IMR-90 (cell line): ENCODE measurements at regions not wholly inside any gene's neighbourhood (a gene's known extent, or its start where the extent isn't known, plus 50 kb on each side); places are given as distances from the start of the nearest gene placed in this dataset.

Source experiments
- ATAC-seq: fragments of 200-7000 bp; cut with Tn5 transposase; 2 replicates; pipeline ENCODE4 v1.9.1; 2020; ENCODE audit warnings: low read depth, mild to moderate bottlenecking, moderate library complexity
- BruUV-seq: library from RNA; stranded (reverse); fragments of 400-500 nt; replicated peaks from 2 replicates; lab custom pipeline; 2021; lab: Mats Ljungman, UMichigan
- CTCF ChIA-PET: fragments of 300-600 bp; formaldehyde crosslinking; extraction: SDS; loops from one replicate; lab custom pipeline; 2021; ENCODE audit warnings: antibody characterized with exemption; lab: Yijun Ruan, JAX
- POLR2A ChIA-PET: fragments of 300-600 bp; sonication (Branson Sonifier 250); formaldehyde crosslinking; loops from one replicate; lab custom pipeline; 2022; ENCODE audit warnings: antibody characterized with exemption; ENCODE audit not compliant: unreplicated experiment; lab: Charles Lee
- DNase-seq: peaks from one replicate; pipeline ENCODE4 v3.0.0; 2013
- H2AFZ ChIP-seq: replicated peaks from 2 replicates; pipeline ENCODE3; 2013; ENCODE audit warnings: low read length, mild to moderate bottlenecking; ENCODE audit not compliant: poor library complexity
- H2AK5ac ChIP-seq: 2 replicates; pipeline ENCODE4 v1.6.1; 2013; ENCODE audit warnings: low read depth, low read length, inconsistent platforms
- H2AK9ac ChIP-seq: replicated peaks from 2 replicates; pipeline ENCODE3; 2013; ENCODE audit warnings: mild to moderate bottlenecking, low read depth, low read length, moderate library complexity; ENCODE audit not compliant: poor library complexity
- H2BK120ac ChIP-seq: 2 replicates; pipeline ENCODE4 v1.6.1; 2013; ENCODE audit warnings: low read depth, low read length, inconsistent platforms
- H2BK15ac ChIP-seq: 3 replicates; pipeline ENCODE4 v1.6.1; 2013; ENCODE audit warnings: low read depth, low read length, inconsistent platforms
- H2BK20ac ChIP-seq: 2 replicates; pipeline ENCODE4 v1.6.1; 2013; ENCODE audit warnings: low read depth, mild to moderate bottlenecking, inconsistent platforms, low read length, moderate library complexity
- H2BK5ac ChIP-seq: 2 replicates; pipeline ENCODE4 v1.6.1; 2013; ENCODE audit warnings: mild to moderate bottlenecking, low read depth, low read length, inconsistent platforms; ENCODE audit not compliant: poor library complexity, severe bottlenecking
- H3K14ac ChIP-seq: replicated peaks from 2 replicates; pipeline ENCODE4 v1.6.1; 2013; ENCODE audit warnings: low read depth, low read length, inconsistent platforms
- H3K18ac ChIP-seq: 2 replicates; pipeline ENCODE4 v1.6.1; 2013; ENCODE audit warnings: low read depth, low read length, control low read depth
- H3K23ac ChIP-seq: 2 replicates; pipeline ENCODE4 v1.6.1; 2013; ENCODE audit warnings: low read depth, low read length, inconsistent platforms
- H3K27ac ChIP-seq: 2 replicates; pipeline ENCODE4 v1.5.1; 2013; ENCODE audit warnings: mild to moderate bottlenecking, control low read depth, low read length; ENCODE audit not compliant: insufficient read depth
- H3K27me3 ChIP-seq: 2 replicates; pipeline ENCODE4 v1.6.1; 2013; ENCODE audit warnings: low read length; ENCODE audit not compliant: control insufficient read depth, insufficient read depth
- H3K36me3 ChIP-seq: 2 replicates; pipeline ENCODE4 v1.6.1; 2013; ENCODE audit warnings: low read length, mixed read lengths; ENCODE audit not compliant: control insufficient read depth, insufficient read depth
- H3K4ac ChIP-seq: 2 replicates; pipeline ENCODE4 v1.6.1; 2013; ENCODE audit warnings: low read depth, low read length, inconsistent platforms
- H3K4me1 ChIP-seq: 2 replicates; pipeline ENCODE4 v1.6.1; 2013; ENCODE audit warnings: low read length, mixed read lengths; ENCODE audit not compliant: control insufficient read depth, insufficient read depth
- H3K4me2 ChIP-seq: 2 replicates; pipeline ENCODE4 v1.6.1; 2013; ENCODE audit warnings: low read depth, mild to moderate bottlenecking, control low read depth, low read length, moderate library complexity
- H3K4me3 ChIP-seq: 2 replicates; pipeline ENCODE4 v1.5.1; 2013; ENCODE audit warnings: low read depth, mild to moderate bottlenecking, control low read depth, low read length, moderate library complexity; ENCODE audit not compliant: insufficient read depth
- H3K56ac ChIP-seq: 2 replicates; pipeline ENCODE4 v1.6.1; 2013; ENCODE audit warnings: low read length, inconsistent platforms; ENCODE audit not compliant: insufficient read depth; ENCODE audit errors: extremely low read depth
- H3K79me1 ChIP-seq, 2 experiments: 2 replicates each; pipeline ENCODE4 v1.6.1; 2013; ENCODE audit warnings: low read length in 2 of 2, inconsistent platforms in 1 of 2, low read depth in 1 of 2
- H3K9ac ChIP-seq: 2 replicates; pipeline ENCODE4 v1.6.1; 2013; ENCODE audit warnings: low read depth, low read length, control low read depth
- H3K9me1 ChIP-seq: 2 replicates; pipeline ENCODE4 v1.6.1; 2013; ENCODE audit warnings: low read length, inconsistent platforms; ENCODE audit not compliant: insufficient read depth
- H3K9me3 ChIP-seq: 2 replicates; pipeline ENCODE4 v1.6.1; 2013; ENCODE audit warnings: low read length; ENCODE audit not compliant: control insufficient read depth, insufficient read depth
- H4K20me1 ChIP-seq: 2 replicates; pipeline ENCODE4 v1.6.1; 2013; ENCODE audit warnings: low read length, inconsistent platforms; ENCODE audit not compliant: insufficient read depth
- H4K5ac ChIP-seq: 2 replicates; pipeline ENCODE4 v1.6.1; 2013; ENCODE audit warnings: mild to moderate bottlenecking, low read depth, low read length, control low read depth
- H4K8ac ChIP-seq, 2 experiments: 2 replicates each; pipeline ENCODE4 v1.6.1; 2013; ENCODE audit warnings: low read depth in 2 of 2, low read length in 2 of 2, control low read depth in 1 of 2, inconsistent platforms in 1 of 2
- H4K91ac ChIP-seq: 2 replicates; pipeline ENCODE4 v1.6.1; 2013; ENCODE audit warnings: low read depth, low read length, inconsistent platforms; ENCODE audit not compliant: insufficient read depth
- CEBPB ChIP-seq: IDR thresholded peaks from 2 replicates; pipeline ENCODE4 v1.6.1; 2012; ENCODE audit warnings: low read depth, low read length, improper control_type of control experiment
- FOS ChIP-seq: fragments of 150-350 bp; IDR thresholded peaks from 2 replicates; pipeline ENCODE4 v1.6.1; 2016; ENCODE audit warnings: low read depth, low read length
- MAFK ChIP-seq: IDR thresholded peaks from 2 replicates; pipeline ENCODE4 v1.6.1; 2012; ENCODE audit warnings: low read depth, low read length, improper control_type of control experiment
- MAZ ChIP-seq: IDR thresholded peaks from 2 replicates; pipeline ENCODE4 v1.6.1; 2012; ENCODE audit warnings: low read depth, mild to moderate bottlenecking, low read length, improper control_type of control experiment, moderate library complexity, borderline replicate concordance
- MXI1 ChIP-seq: IDR thresholded peaks from 2 replicates; pipeline ENCODE4 v1.6.1; 2012; ENCODE audit warnings: low read depth, mild to moderate bottlenecking, low read length, moderate library complexity, borderline replicate concordance
- NFE2L2 ChIP-seq: fragments of 150-350 bp; IDR thresholded peaks from 2 replicates; pipeline ENCODE4 v1.6.1; 2016; ENCODE audit warnings: low read depth, mild to moderate bottlenecking, low read length
- POLR2A ChIP-seq: IDR thresholded peaks from 2 replicates; pipeline ENCODE4 v1.6.1; 2012; ENCODE audit warnings: mild to moderate bottlenecking, low read depth, low read length
- RAD21 ChIP-seq: IDR thresholded peaks from 2 replicates; pipeline ENCODE4 v1.6.1; 2012; ENCODE audit warnings: low read length, improper control_type of control experiment
- RCOR1 ChIP-seq: IDR thresholded peaks from 2 replicates; pipeline ENCODE4 v1.6.1; 2012; ENCODE audit warnings: mild to moderate bottlenecking, low read length, improper control_type of control experiment; ENCODE audit not compliant: insufficient replicate concordance
- RFX5 ChIP-seq: IDR thresholded peaks from 2 replicates; pipeline ENCODE4 v1.8.0; 2012; ENCODE audit warnings: low read depth, mild to moderate bottlenecking, low read length, moderate library complexity
- WGBS, 2 experiments: methylation state at CpG; one replicate each; pipeline versions ENCODE4 v1.1.5 to v1.1.7; 2013; ENCODE audit warnings: missing lambda C conversion rate in 2 of 2; ENCODE audit not compliant: insufficient read length in 1 of 2; ENCODE audit errors: extremely low coverage in 2 of 2; 5-methylcytosine and 5-hydroxymethylcytosine counted together
- dilution Hi-C: fragments of 300-500 bp; cut with HindIII; formaldehyde crosslinking; loops from one replicate; pipeline ENCODE4 v1.14.3; 2018; ENCODE audit warnings: low sequenced_read_pairs; ENCODE audit not compliant: unreplicated experiment
- in situ Hi-C: fragments of 300-500 bp; cut with MboI; formaldehyde crosslinking; loops from 3 replicates; pipeline ENCODE4 v1.14.3; 2019; ENCODE audit warnings: low sequenced_read_pairs, inconsistent platforms, mixed read lengths
- intact Hi-C: fragments of 100-400 bp; cut with micrococcal nuclease; formaldehyde crosslinking; loops from 2 replicates; pipeline ENCODE4 v1.10.0; 2022
- TF ChIP-seq, protein P1 (sequence below): conservative IDR thresholded peaks from 2 replicates; pipeline ENCODE4 v1.5.1; 2012; ENCODE audit warnings: mild to moderate bottlenecking, low read depth, low read length, improper control_type of control experiment
- TF ChIP-seq, protein P2 (sequence below): fragments of 150-350 bp; IDR thresholded peaks from 2 replicates; pipeline ENCODE4 v1.6.1; 2017; ENCODE audit warnings: mild to moderate bottlenecking, antibody characterized with exemption, low read length, low read depth
- TF ChIP-seq, protein P3 (sequence below): fragments of 150-350 bp; IDR thresholded peaks from 2 replicates; pipeline ENCODE4 v1.6.1; 2016; ENCODE audit warnings: low read depth, mild to moderate bottlenecking, low read length, moderate library complexity, borderline replicate concordance

DNA sequence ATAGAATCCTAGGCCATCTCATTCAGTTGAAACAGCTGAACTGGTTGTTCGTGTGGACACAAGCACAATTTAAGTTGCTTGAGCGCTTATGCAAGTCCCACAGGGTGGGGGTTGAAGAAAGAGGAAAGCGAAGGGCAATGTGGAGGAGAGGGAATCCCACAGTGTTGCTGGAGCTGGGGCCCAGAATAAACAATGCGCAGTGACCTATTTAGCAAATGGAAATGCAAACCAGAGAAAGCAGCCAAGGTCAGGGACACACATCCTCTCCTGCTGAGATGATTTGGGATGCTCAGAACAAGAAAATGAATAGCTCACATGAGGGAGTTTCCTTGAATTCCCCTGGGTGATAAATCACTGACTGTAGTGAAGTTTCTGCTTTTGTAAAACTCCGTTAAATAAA, 838.3 kb downstream of the TLE4 start:
- CTCF ChIA-PET = no interaction called here
- no TSS peak for BruUV-seq
- no peak for ATAC-seq

More for the DNA sequence above, 838.3 kb downstream of the TLE4 start:
- intact Hi-C loops (no loop called here), in situ Hi-C loops (no loop called here), dilution Hi-C loops (no loop called here)
- no peaks in the 10 kb centered on the region for H3K9me3 ChIP-seq
- no peaks in the 10 kb centered on the region for H3K79me1 ChIP-seq
- no peak overlapping the region for H4K91ac ChIP-seq
- no peak for DNase-seq
- H2AFZ ChIP-seq = no peak overlapping the region
- no peak overlapping the region for H3K23ac ChIP-seq
- no peak overlapping the region for H2BK5ac ChIP-seq
- WGBS, 2 experiments = 19% methylated on average over 3 of the region's 5 CpGs; no CpG with 5 or more reads in 1 of the 2 experiments
- no peak overlapping the region for H2AK9ac ChIP-seq
- no peak overlapping the region for H4K5ac ChIP-seq
- TF ChIP-seq RCOR1 (no peak), MXI1 (no peak), CEBPB (no peak), MAZ (no peak), MAFK (no peak), FOS (no peak), NFE2L2 (no peak), POLR2A (no peak), RAD21 (no peak), RFX5 (no peak)
- TF ChIP-seq, protein P1, sequence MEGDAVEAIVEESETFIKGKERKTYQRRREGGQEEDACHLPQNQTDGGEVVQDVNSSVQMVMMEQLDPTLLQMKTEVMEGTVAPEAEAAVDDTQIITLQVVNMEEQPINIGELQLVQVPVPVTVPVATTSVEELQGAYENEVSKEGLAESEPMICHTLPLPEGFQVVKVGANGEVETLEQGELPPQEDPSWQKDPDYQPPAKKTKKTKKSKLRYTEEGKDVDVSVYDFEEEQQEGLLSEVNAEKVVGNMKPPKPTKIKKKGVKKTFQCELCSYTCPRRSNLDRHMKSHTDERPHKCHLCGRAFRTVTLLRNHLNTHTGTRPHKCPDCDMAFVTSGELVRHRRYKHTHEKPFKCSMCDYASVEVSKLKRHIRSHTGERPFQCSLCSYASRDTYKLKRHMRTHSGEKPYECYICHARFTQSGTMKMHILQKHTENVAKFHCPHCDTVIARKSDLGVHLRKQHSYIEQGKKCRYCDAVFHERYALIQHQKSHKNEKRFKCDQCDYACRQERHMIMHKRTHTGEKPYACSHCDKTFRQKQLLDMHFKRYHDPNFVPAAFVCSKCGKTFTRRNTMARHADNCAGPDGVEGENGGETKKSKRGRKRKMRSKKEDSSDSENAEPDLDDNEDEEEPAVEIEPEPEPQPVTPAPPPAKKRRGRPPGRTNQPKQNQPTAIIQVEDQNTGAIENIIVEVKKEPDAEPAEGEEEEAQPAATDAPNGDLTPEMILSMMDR = no peak
- TF ChIP-seq, protein P2, sequence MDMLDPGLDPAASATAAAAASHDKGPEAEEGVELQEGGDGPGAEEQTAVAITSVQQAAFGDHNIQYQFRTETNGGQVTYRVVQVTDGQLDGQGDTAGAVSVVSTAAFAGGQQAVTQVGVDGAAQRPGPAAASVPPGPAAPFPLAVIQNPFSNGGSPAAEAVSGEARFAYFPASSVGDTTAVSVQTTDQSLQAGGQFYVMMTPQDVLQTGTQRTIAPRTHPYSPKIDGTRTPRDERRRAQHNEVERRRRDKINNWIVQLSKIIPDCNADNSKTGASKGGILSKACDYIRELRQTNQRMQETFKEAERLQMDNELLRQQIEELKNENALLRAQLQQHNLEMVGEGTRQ = no peak
- TF ChIP-seq, protein P3, sequence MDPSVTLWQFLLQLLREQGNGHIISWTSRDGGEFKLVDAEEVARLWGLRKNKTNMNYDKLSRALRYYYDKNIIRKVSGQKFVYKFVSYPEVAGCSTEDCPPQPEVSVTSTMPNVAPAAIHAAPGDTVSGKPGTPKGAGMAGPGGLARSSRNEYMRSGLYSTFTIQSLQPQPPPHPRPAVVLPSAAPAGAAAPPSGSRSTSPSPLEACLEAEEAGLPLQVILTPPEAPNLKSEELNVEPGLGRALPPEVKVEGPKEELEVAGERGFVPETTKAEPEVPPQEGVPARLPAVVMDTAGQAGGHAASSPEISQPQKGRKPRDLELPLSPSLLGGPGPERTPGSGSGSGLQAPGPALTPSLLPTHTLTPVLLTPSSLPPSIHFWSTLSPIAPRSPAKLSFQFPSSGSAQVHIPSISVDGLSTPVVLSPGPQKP = no peak
- H3K4me1 ChIP-seq = no peaks in the 10 kb centered on the region
- POLR2A ChIA-PET = no interaction called here
- no peak overlapping the region for H2BK120ac ChIP-seq
- H3K56ac ChIP-seq = no peak overlapping the region
- H3K36me3 ChIP-seq = no peaks in the 10 kb centered on the region
- H3K14ac ChIP-seq = no peak overlapping the region
- H3K9me1 ChIP-seq = no peaks in the 10 kb centered on the region
- H4K8ac ChIP-seq = no peak overlapping the region
- no peak overlapping the region for H3K27ac ChIP-seq
- H2AK5ac ChIP-seq = no peak overlapping the region
- H3K9ac ChIP-seq = no peak overlapping the region
- H3K4me2 ChIP-seq = no peak overlapping the region
- no peak overlapping the region for H2BK20ac ChIP-seq
- no peaks in the 10 kb centered on the region for H4K20me1 ChIP-seq
- no peak overlapping the region for H3K4ac ChIP-seq
- no peak overlapping the region for H3K4me3 ChIP-seq
- no peak overlapping the region for H3K18ac ChIP-seq
- H3K27me3 ChIP-seq = no peaks in the 10 kb centered on the region
- no peak overlapping the region for H2BK15ac ChIP-seq
